ENCODE measurements at regions not wholly inside any gene's neighbourhood (a gene's known extent, or its start where the extent isn't known, plus 50 kb on each side); places are given as distances from the start of the nearest gene placed in this dataset.

- H3K36me3 ChIP-seq (replicated peaks in 1 of 2; ENCODE audit: control insufficient read depth in 1 of 2, insufficient read depth in 2 of 2, low read length in 2 of 2) = no peaks in the 10 kb centered on the region
- intact Hi-C loops (cut with micrococcal nuclease; ENCODE audit: unreplicated experiment) (no loop called here), in situ Hi-C loops (cut with HindIII; ENCODE audit: extremely low pct_ligation_motif_present, low pct_unique_long_range_greater_than_20kb) (no loop called here)
- no peak overlapping the region for H3K27ac ChIP-seq (ENCODE audit: extremely low read length, insufficient read depth, low read length)
- no peaks in the 10 kb centered on the region for H3K27me3 ChIP-seq (ENCODE audit: control insufficient read depth in 1 of 2, insufficient read depth in 2 of 2, low read length in 2 of 2)
- no peak overlapping the region for H3K4me3 ChIP-seq (replicated peaks in 1 of 3; ENCODE audit: insufficient read depth in 1 of 3, low read depth in 2 of 3, low read length in 3 of 3)
- CTCF ChIA-PET (ENCODE audit: low intra/inter-chr PET ratio, low total read pairs) = no interaction called here
- POLR2A ChIA-PET = no interaction called here
- no TSS peak for BruUV-seq (replicated peaks)
- no peak overlapping the region for H2AFZ ChIP-seq (ENCODE audit: low read length)
- no peaks in the 10 kb centered on the region for H3K79me2 ChIP-seq (ENCODE audit: insufficient read depth, low read length)
- H3K4me1 ChIP-seq (ENCODE audit: insufficient read depth, low read length) = 0 out of 2 replicates have a peak, but pooled peaks cover 7% of the 10 kb centered on the region
- H3K4me2 ChIP-seq (ENCODE audit: low read depth, low read length) = no peak overlapping the region
- H3K9ac ChIP-seq (ENCODE audit: insufficient read depth, low read depth, low read length) = no peak overlapping the region
- 23% methylated on average over 8 of the region's 8 CpGs for WGBS (ENCODE audit: low lambda C conversion rate)
- no peaks in the 10 kb centered on the region for H3K9me3 ChIP-seq (ENCODE audit: low read length)
- DNase-seq (ENCODE audit: low spot score) (peak; percentile 3), ATAC-seq (peak; percentile 64), FAIRE-seq (no peak)
- TF ChIP-seq SP5 (CRISPR knock-in tag; IDR thresholded peaks at IDR 0.05; ENCODE audit: borderline replicate concordance, low read depth) = 0 out of 2 replicates have a peak, but pooled peaks have one; percentile 8
- no peak for TF ChIP-seq FOXM1 (CRISPR knock-in tag; IDR thresholded peaks at IDR 0.05)
- peak; percentile 51; the same call in 1 of the 2 replicates for TF ChIP-seq ZNF770 (CRISPR knock-in tag; IDR thresholded peaks at IDR 0.05)
- H4K20me1 ChIP-seq (ENCODE audit: insufficient read depth, low read length) = no peaks in the 10 kb centered on the region
These were observed 528.5 kb downstream of the MATN1 start for GRCh38 chr1:30194741-30195423.

- Histone ChIP-seq H3K27ac (ENCODE audit: extremely low read length, insufficient read depth, low read length) (no peak overlapping the region), H3K4me1 (ENCODE audit: insufficient read depth, low read length) (0 out of 2 replicates have a peak, but pooled peaks cover 7% of the 10 kb centered on the region), H4K20me1 (ENCODE audit: insufficient read depth, low read length) (no peaks in the 10 kb centered on the region), H3K36me3 (replicated peaks in 1 of 2; ENCODE audit: control insufficient read depth in 1 of 2, insufficient read depth in 2 of 2, low read length in 2 of 2) (no peaks in the 10 kb centered on the region), H3K9ac (ENCODE audit: insufficient read depth, low read depth, low read length) (no peak overlapping the region), H3K79me2 (ENCODE audit: insufficient read depth, low read length) (no peaks in the 10 kb centered on the region), H3K4me3 (replicated peaks in 1 of 3; ENCODE audit: insufficient read depth in 1 of 3, low read depth in 2 of 3, low read length in 3 of 3) (no peak overlapping the region), H3K27me3 (ENCODE audit: control insufficient read depth in 1 of 2, insufficient read depth in 2 of 2, low read length in 2 of 2) (no peaks in the 10 kb centered on the region), H2AFZ (ENCODE audit: low read length) (no peak overlapping the region), H3K4me2 (ENCODE audit: low read depth, low read length) (no peak overlapping the region), H3K9me3 (ENCODE audit: low read length) (no peaks in the 10 kb centered on the region)
- TF ChIP-seq MAFF (IDR thresholded peaks at IDR 0.05; ENCODE audit: low read depth, low read length) (peak; percentile 45), MAFK (conservative IDR thresholded peaks at IDR 0.05 in 1 of 2, IDR thresholded peaks at IDR 0.05 in 1 of 2; ENCODE audit: low read length in 2 of 2) (peak; percentile 44 to 65; a peak in 3 of 4 replicates), ZNF30 (CRISPR knock-in tag; IDR thresholded peaks at IDR 0.05) (no peak)
- in situ Hi-C loops (cut with HindIII; ENCODE audit: extremely low pct_ligation_motif_present, low pct_unique_long_range_greater_than_20kb) = no loop called here
- intact Hi-C loops (cut with micrococcal nuclease; ENCODE audit: unreplicated experiment) = no loop called here
- POLR2A ChIA-PET = no interaction called here
- CTCF ChIA-PET (ENCODE audit: low intra/inter-chr PET ratio, low total read pairs) = no interaction called here
- no peak for FAIRE-seq
- no peak for DNase-seq (ENCODE audit: low spot score)
- ATAC-seq = no peak
- BruUV-seq (replicated peaks) = no TSS peak
- WGBS (ENCODE audit: low lambda C conversion rate) = 2% methylated on average over 6 of the region's 6 CpGs
These were observed 529.3 kb downstream of the MATN1 start for GRCh38 chr1:30194046-30194619.
